MCF 10A (cell line): ENCODE measurements at regions not wholly inside any gene's neighbourhood (a gene's known extent, or its start where the extent isn't known, plus 50 kb on each side); places are given as distances from the start of the nearest gene placed in this dataset.

Experiments
- BruUV-seq: library from RNA; stranded (reverse); fragments of 400-500 nt; replicated peaks from 2 replicates; lab custom pipeline; 2021; lab: Mats Ljungman, UMichigan
- CTCF ChIA-PET: fragments of 300-600 bp; sonication (Branson Sonifier 250); formaldehyde crosslinking; extraction: SDS; loops from one replicate; lab custom pipeline; 2021; ENCODE audit warnings: antibody characterized with exemption, inconsistent platforms; lab: Yijun Ruan, JAX
- POLR2A ChIA-PET: fragments of 300-600, 350-650 bp; sonication (Branson Sonifier 250); formaldehyde crosslinking; extraction: SDS; loops from one replicate; lab custom pipeline; 2020; ENCODE audit warnings: antibody characterized with exemption, inconsistent platforms; lab: Yijun Ruan, JAX
- DNase-seq: peaks from one replicate; pipeline ENCODE4 v3.0.0-alpha.2; 2018; ENCODE audit not compliant: unreplicated experiment
- H3K27ac Mint-ChIP-seq: one replicate; pipeline ENCODE4 v1.8.0; 2022; ENCODE audit warnings: mild to moderate bottlenecking, low read depth, mixed read lengths; ENCODE audit not compliant: unreplicated experiment
- H3K27me3 Mint-ChIP-seq: one replicate; pipeline ENCODE4 v1.8.0; 2022; ENCODE audit warnings: mixed read lengths; ENCODE audit not compliant: insufficient read depth, unreplicated experiment
- H3K36me3 Mint-ChIP-seq: one replicate; pipeline ENCODE4 v1.8.0; 2022; ENCODE audit warnings: mild to moderate bottlenecking, moderate library complexity, mixed read lengths; ENCODE audit not compliant: insufficient read depth, unreplicated experiment
- H3K4me1 Mint-ChIP-seq: one replicate; pipeline ENCODE4 v1.8.0; 2022; ENCODE audit warnings: mixed read lengths; ENCODE audit not compliant: insufficient read depth, unreplicated experiment
- H3K4me3 Mint-ChIP-seq: one replicate; pipeline ENCODE4 v1.8.0; 2022; ENCODE audit warnings: mild to moderate bottlenecking, moderate library complexity, mixed read lengths; ENCODE audit not compliant: unreplicated experiment
- H3K9me3 Mint-ChIP-seq: one replicate; pipeline ENCODE4 v1.8.0; 2022; ENCODE audit warnings: mixed read lengths; ENCODE audit not compliant: unreplicated experiment
- intact Hi-C: fragments of 100-400 bp; cut with micrococcal nuclease; formaldehyde crosslinking; loops from 2 replicates; pipeline ENCODE4 v1.14.1; 2022
- TF ChIP-seq, protein P1 (sequence below): fragments of 200-600 bp; IDR thresholded peaks from one replicate; pipeline ENCODE4 v1.8.0; 2022; ENCODE audit warnings: antibody characterized with exemption, mild to moderate bottlenecking; ENCODE audit not compliant: unreplicated experiment

DNA sequence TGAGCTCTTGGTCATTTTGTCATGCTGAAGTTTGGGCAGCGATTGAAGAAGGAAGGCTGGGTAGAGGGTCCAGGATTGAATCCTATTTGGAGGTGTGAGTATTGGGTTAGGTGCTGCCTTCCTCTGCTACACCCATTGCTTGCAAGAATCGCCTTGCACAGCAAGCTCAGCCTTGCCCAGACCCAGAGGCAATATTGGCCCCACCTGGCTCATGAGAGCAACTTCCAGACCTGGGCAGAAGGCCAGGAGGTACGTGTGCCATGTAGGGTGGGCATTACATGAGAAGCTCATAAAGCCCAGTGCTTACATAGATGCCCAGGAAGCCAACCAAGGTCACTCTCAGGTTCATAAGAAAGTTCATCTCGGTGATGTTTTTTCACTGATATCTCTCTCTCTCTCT is 718.0 kb downstream of the EFNB2 start:
- intact Hi-C loops: no loop called here

DNA sequence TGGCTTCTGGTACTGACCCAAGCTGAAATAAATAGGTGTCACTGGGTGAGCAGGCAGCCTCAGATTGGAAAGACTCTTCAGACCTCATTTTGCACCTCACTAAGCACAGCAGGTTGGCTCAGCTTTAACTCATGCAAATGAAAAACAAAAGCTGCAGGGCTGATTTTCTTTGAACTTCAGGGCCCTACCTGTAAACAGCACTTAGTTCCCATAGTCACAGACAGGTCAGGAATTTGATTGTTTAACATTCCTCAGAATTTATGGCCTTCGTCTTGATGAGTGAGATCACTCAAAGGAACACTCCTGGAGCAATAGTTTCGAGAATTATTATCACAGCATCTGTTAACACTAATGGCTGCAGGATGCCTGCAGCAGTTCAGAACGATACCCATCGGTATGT is 718.5 kb downstream of the EFNB2 start:
- intact Hi-C loops: no loop called here
- H3K4me3 Mint-ChIP-seq: no peak overlapping the region

More for the DNA sequence above, 718.0 kb downstream of the EFNB2 start:
- ChIA-PET CTCF (interaction anchor here (0.6 to 0.7 kb wide), 4 partner anchors 12 to 1262 kb away, joined by 3 read pairs; no protein-coding TSS in a partner anchor), POLR2A (interaction anchor here (0.5 to 0.6 kb wide), 2 partner anchors 27 to 94 kb away, joined by 3 read pairs; no protein-coding TSS in a partner anchor)
- Mint-ChIP-seq H3K4me3 (no peak overlapping the region), H3K4me1 (peaks cover 14% of the 10 kb centered on the region), H3K27ac (no peak overlapping the region), H3K9me3 (no peaks in the 10 kb centered on the region), H3K27me3 (no peaks in the 10 kb centered on the region), H3K36me3 (no peaks in the 10 kb centered on the region)
- peak; percentile 9 for DNase-seq
- TF ChIP-seq, protein P1, sequence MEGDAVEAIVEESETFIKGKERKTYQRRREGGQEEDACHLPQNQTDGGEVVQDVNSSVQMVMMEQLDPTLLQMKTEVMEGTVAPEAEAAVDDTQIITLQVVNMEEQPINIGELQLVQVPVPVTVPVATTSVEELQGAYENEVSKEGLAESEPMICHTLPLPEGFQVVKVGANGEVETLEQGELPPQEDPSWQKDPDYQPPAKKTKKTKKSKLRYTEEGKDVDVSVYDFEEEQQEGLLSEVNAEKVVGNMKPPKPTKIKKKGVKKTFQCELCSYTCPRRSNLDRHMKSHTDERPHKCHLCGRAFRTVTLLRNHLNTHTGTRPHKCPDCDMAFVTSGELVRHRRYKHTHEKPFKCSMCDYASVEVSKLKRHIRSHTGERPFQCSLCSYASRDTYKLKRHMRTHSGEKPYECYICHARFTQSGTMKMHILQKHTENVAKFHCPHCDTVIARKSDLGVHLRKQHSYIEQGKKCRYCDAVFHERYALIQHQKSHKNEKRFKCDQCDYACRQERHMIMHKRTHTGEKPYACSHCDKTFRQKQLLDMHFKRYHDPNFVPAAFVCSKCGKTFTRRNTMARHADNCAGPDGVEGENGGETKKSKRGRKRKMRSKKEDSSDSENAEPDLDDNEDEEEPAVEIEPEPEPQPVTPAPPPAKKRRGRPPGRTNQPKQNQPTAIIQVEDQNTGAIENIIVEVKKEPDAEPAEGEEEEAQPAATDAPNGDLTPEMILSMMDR: no peak
- no TSS peak for BruUV-seq

DNA sequence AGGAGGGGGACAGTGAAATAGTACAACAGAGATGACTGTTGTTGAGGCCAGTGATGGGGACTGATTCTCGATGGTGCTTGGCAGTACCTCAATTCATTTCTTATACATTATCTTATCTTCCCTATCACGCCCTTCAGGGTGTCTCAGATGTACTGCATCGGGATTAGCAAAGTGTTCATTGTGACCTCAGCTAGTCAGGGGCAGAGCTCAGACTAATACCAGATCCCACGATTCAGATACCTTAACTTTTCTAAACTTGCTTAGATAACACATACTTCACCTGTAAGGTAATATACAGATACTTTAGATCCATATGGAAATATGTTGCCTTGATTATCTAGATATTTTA is 720.6 kb downstream of the EFNB2 start:
- Mint-ChIP-seq H3K4me1 (peaks cover 14% of the 10 kb centered on the region), H3K27ac (no peak overlapping the region), H3K36me3 (no peaks in the 10 kb centered on the region), H3K9me3 (no peaks in the 10 kb centered on the region), H3K4me3 (no peak overlapping the region), H3K27me3 (no peaks in the 10 kb centered on the region)
- intact Hi-C loops: no loop called here
- no TSS peak for BruUV-seq
- POLR2A ChIA-PET: interaction anchor here (0.6 to 3.1 kb wide), 3 partner anchors 176 to 1931 kb away, joined by 4 to 19 read pairs (median 8); partner anchors contain the start of gene EFNB2
- no peak for DNase-seq
- TF ChIP-seq, protein P1: no peak
- CTCF ChIA-PET: no interaction called here

More for the DNA sequence above, 718.5 kb downstream of the EFNB2 start:
- Mint-ChIP-seq H3K9me3 (no peaks in the 10 kb centered on the region), H3K36me3 (no peaks in the 10 kb centered on the region), H3K27ac (no peak overlapping the region), H3K27me3 (no peaks in the 10 kb centered on the region), H3K4me1 (peaks cover 14% of the 10 kb centered on the region)
- no TSS peak for BruUV-seq
- TF ChIP-seq, protein P1: no peak
- DNase-seq: no peak
- POLR2A ChIA-PET: interaction anchor here (0.6 to 1.2 kb wide), 2 partner anchors 27 to 31 kb away, joined by 3 to 6 read pairs; no protein-coding TSS in a partner anchor
- CTCF ChIA-PET: interaction anchor here (0.7 kb wide), 2 partner anchors 581 to 1162 kb away, joined by 3 read pairs; no protein-coding TSS in a partner anchor

DNA sequence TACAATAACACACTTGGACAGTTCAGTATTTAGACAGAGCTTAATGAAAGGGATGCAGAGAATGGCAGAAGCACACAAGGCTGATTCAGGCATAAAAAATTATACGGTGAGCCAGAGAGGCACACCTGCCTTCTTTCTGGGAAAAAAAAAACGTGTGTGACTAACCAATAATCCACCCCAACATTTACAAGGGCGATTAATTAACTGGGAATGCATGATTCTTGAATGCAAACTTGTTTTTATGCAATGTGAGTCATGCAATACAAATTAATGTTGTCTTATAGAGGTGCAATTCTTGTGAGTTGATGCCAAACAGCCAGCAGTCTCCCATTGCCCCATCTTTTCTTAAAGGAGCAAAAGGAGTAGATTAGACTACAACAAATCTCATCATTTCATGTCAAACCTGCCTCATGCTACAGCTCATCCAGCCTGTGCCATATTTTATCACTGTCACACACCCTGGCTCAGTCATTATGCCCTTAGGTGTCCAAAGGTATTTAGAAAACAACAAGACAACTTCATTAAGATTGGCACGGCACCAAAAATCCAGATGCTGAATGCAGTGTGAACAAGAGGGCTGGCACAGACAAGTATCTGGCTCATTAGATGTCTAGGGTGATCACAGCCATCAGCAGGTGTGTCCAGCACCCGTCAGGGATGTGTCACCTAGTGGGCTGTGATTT is 721.1 kb downstream of the EFNB2 start:
- Mint-ChIP-seq H3K9me3 (no peaks in the 10 kb centered on the region), H3K27ac (no peak overlapping the region), H3K4me1 (peaks cover 14% of the 10 kb centered on the region), H3K36me3 (no peaks in the 10 kb centered on the region), H3K4me3 (no peak overlapping the region), H3K27me3 (no peaks in the 10 kb centered on the region)
- ChIA-PET POLR2A (interaction anchor here (0.5 to 3.1 kb wide), 11 partner anchors 33 to 1931 kb away, joined by 3 to 19 read pairs (median 4); partner anchors contain the start of gene EFNB2), CTCF (interaction anchor here (0.7 to 0.8 kb wide), 3 partner anchors 30 to 1203 kb away, joined by 3 read pairs; no protein-coding TSS in a partner anchor)
- TF ChIP-seq, protein P1: no peak
- intact Hi-C loops: no loop called here
- no TSS peak for BruUV-seq
- DNase-seq: peak; percentile 69
